GM18520 (cell line): ENCODE measurements at regions not wholly inside any gene's neighbourhood (a gene's known extent, or its start where the extent isn't known, plus 50 kb on each side); places are given as distances from the start of the nearest gene placed in this dataset.

Experiments
- ATAC-seq: cut with Tn5 transposase; IDR thresholded peaks from one replicate; pipeline ENCODE4 v1.9.1; 2021; ENCODE audit not compliant: unreplicated experiment

GRCh38 chr5:167565189-167565954 lies 726.1 kb upstream of the WWC1 start:
- ATAC-seq = no peak

GRCh38 chr5:167570431-167570830 lies 721.0 kb upstream of the WWC1 start:
- ATAC-seq = no peak

GRCh38 chr5:167571824-167572223 lies 719.6 kb upstream of the WWC1 start:
- ATAC-seq = no peak

GRCh38 chr5:167573370-167574127 lies 717.9 kb upstream of the WWC1 start:
- ATAC-seq = no peak

GRCh38 chr5:167574464-167574863 lies 717.0 kb upstream of the WWC1 start:
- ATAC-seq = no peak

GRCh38 chr5:167575330-167575729 lies 716.1 kb upstream of the WWC1 start:
- no peak for ATAC-seq

GRCh38 chr5:167576126-167576525 lies 715.3 kb upstream of the WWC1 start:
- ATAC-seq = no peak

GRCh38 chr5:167576897-167577296 lies 714.5 kb upstream of the WWC1 start:
- no peak for ATAC-seq

- no peak for ATAC-seq
Measured at GRCh38 chr5:167577616-167578015, 713.8 kb upstream of the WWC1 start.

GRCh38 chr5:167578977-167579692 lies 712.3 kb upstream of the WWC1 start:
- no peak for ATAC-seq

GRCh38 chr5:167579693-167580055 lies 711.8 kb upstream of the WWC1 start:
- no peak for ATAC-seq

- ATAC-seq = no peak
Measured at GRCh38 chr5:167580608-167581007, 710.8 kb upstream of the WWC1 start.

- no peak for ATAC-seq
Measured at GRCh38 chr5:167582283-167582682, 709.2 kb upstream of the WWC1 start.

GRCh38 chr5:167582886-167583285 lies 708.6 kb upstream of the WWC1 start:
- no peak for ATAC-seq

GRCh38 chr5:167585184-167585583 lies 706.3 kb upstream of the WWC1 start:
- ATAC-seq = no peak

- no peak for ATAC-seq
Measured at GRCh38 chr5:167587772-167588437, 703.5 kb upstream of the WWC1 start.

- ATAC-seq = no peak
Measured at GRCh38 chr5:167592114-167592513, 699.3 kb upstream of the WWC1 start.

- ATAC-seq = no peak
Measured at GRCh38 chr5:167593329-167594060, 698.0 kb upstream of the WWC1 start.

- ATAC-seq = no peak
Measured at GRCh38 chr5:167594061-167594435, 697.4 kb upstream of the WWC1 start.

- no peak for ATAC-seq
Measured at GRCh38 chr5:167594750-167595149, 696.7 kb upstream of the WWC1 start.

GRCh38 chr5:167595196-167595595 lies 696.2 kb upstream of the WWC1 start:
- ATAC-seq = no peak
